ENCODE measurements at regions not wholly inside any gene's neighbourhood (a gene's known extent, or its start where the extent isn't known, plus 50 kb on each side); places are given as distances from the start of the nearest gene placed in this dataset.

GRCh38 chr13:33394294-33394932 lies 108.9 kb upstream of the STARD13 start:
- TF ChIP-seq CTCF (IDR thresholded peaks at IDR 0.05) = no peak
- TF ChIP-seq POLR2A (IDR thresholded peaks at IDR 0.05) = no peak
